Sigmoid colon (tissue), 6 donors: ENCODE measurements at regions not wholly inside any gene's neighbourhood (a gene's known extent, or its start where the extent isn't known, plus 50 kb on each side); places are given as distances from the start of the nearest gene placed in this dataset.

Experiments
- DNase-seq: peaks from one replicate; pipeline ENCODE4 v3.0.0-alpha.2; 2019
- H3K27ac ChIP-seq, 4 donors: fragments of 200-600 bp; sonication (generic); one replicate each; pipeline ENCODE4 v1.5.1; 2016 to 2019; ENCODE audit warnings: mild to moderate bottlenecking in 1 of 4
- H3K27me3 ChIP-seq, 3 donors: fragments of 200-600 bp; sonication (generic); one replicate each; pipeline ENCODE4 v1.5.1; 2019; ENCODE audit warnings: mild to moderate bottlenecking in 1 of 3
- H3K36me3 ChIP-seq, 4 donors: fragments of 200-600 bp; sonication (generic); one replicate each; pipeline ENCODE4 v1.5.1; 2016 to 2019
- H3K4me1 ChIP-seq, 4 donors: fragments of 200-600 bp; sonication (generic); one replicate each; pipeline ENCODE4 v1.5.1; 2017 to 2019
- H3K4me3 ChIP-seq, 4 donors: fragments of 200-600 bp; sonication (generic); one replicate each; pipeline ENCODE4 v1.5.1; 2017 to 2019; ENCODE audit warnings: mild to moderate bottlenecking in 2 of 4, moderate library complexity in 1 of 4
- H3K9me3 ChIP-seq, 4 donors: fragments of 200-600 bp in 3 of 4; sonication (generic) in 3 of 4; one replicate each; pipeline versions ENCODE4 v1.5.1 to v1.6.1; 2013 to 2019
- EP300 ChIP-seq, 4 donors: sonication (generic); formaldehyde crosslinking; IDR thresholded peaks; one replicate each; pipeline ENCODE4 v1.6.1; 2017; ENCODE audit warnings: antibody characterized with exemption in 4 of 4
- POLR2A ChIP-seq, 2 donors: fragments of 450-650 bp; IDR thresholded peaks; one replicate each; pipeline ENCODE4 v1.6.1; 2016; ENCODE audit warnings: antibody characterized with exemption in 2 of 2, mild to moderate bottlenecking in 2 of 2, moderate library complexity in 2 of 2
- POLR2AphosphoS5 ChIP-seq, 4 donors: sonication (generic); formaldehyde crosslinking; IDR thresholded peaks; one replicate each; pipeline ENCODE4 v1.6.1; 2017; ENCODE audit warnings: antibody characterized with exemption in 4 of 4
- WGBS, 2 donors: extraction: QIAGEN DNeasy Blood & Tissue Kit; methylation state at CpG; one replicate each; pipeline ENCODE4 v1.1.7; 2013; 5-methylcytosine and 5-hydroxymethylcytosine counted together
- intact Hi-C: fragments of 100-400 bp; cut with DNase I; formaldehyde crosslinking; loops from one replicate; pipeline ENCODE4 v1.15.1; 2023
- TF ChIP-seq, protein P1 (sequence below), 4 experiments: fragments of 450-650 bp in 3 of 4; fragments of 200-600 bp in 1 of 4; IDR thresholded peaks; one replicate each; pipeline ENCODE4 v1.5.1; 2016 to 2019; ENCODE audit warnings: antibody characterized with exemption in 4 of 4, mild to moderate bottlenecking in 3 of 4, moderate library complexity in 2 of 4
- donor health status: healthy with polysubstance abuse.
- donor health status: healthy.

GRCh38 chr13:106922384-106922783, 354.4 kb upstream of the ARGLU1 start:
- Histone ChIP-seq H3K27me3 (no peaks in the 10 kb centered on the region), H3K27ac (no peak overlapping the region), H3K9me3 (no peaks in the 10 kb centered on the region), H3K36me3 (no peaks in the 10 kb centered on the region), H3K4me1 (peaks cover 0 to 4% (median 1%) of the 10 kb centered on the region in 4 donors), H3K4me3 (no peak overlapping the region)
- TF ChIP-seq POLR2AphosphoS5 (IDR thresholded peaks at IDR 0.05) (no peak), POLR2A (IDR thresholded peaks at IDR 0.05) (no peak), EP300 (IDR thresholded peaks at IDR 0.05) (no peak)
- TF ChIP-seq, protein P1, sequence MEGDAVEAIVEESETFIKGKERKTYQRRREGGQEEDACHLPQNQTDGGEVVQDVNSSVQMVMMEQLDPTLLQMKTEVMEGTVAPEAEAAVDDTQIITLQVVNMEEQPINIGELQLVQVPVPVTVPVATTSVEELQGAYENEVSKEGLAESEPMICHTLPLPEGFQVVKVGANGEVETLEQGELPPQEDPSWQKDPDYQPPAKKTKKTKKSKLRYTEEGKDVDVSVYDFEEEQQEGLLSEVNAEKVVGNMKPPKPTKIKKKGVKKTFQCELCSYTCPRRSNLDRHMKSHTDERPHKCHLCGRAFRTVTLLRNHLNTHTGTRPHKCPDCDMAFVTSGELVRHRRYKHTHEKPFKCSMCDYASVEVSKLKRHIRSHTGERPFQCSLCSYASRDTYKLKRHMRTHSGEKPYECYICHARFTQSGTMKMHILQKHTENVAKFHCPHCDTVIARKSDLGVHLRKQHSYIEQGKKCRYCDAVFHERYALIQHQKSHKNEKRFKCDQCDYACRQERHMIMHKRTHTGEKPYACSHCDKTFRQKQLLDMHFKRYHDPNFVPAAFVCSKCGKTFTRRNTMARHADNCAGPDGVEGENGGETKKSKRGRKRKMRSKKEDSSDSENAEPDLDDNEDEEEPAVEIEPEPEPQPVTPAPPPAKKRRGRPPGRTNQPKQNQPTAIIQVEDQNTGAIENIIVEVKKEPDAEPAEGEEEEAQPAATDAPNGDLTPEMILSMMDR (IDR thresholded peaks at IDR 0.05), result no peak
- DNase-seq, result no peak
- 83 to 91% methylated on average over 6 of the region's 6 CpGs for WGBS, 2 donors
- intact Hi-C loops, result no loop called here

GRCh38 chr13:106919638-106920037, 351.7 kb upstream of the ARGLU1 start:
- no peaks in the 10 kb centered on the region for H3K27me3 ChIP-seq
- TF ChIP-seq EP300 (IDR thresholded peaks at IDR 0.05), result no peak
- TF ChIP-seq POLR2AphosphoS5 (IDR thresholded peaks at IDR 0.05), result no peak
- TF ChIP-seq POLR2A (IDR thresholded peaks at IDR 0.05), result no peak
- TF ChIP-seq, protein P1 (IDR thresholded peaks at IDR 0.05), result no peak
- H3K4me3 ChIP-seq, result no peak overlapping the region
- intact Hi-C loops, result no loop called here
- peak overlapping the region in 2 of 4 donors; percentile 10 to 85 for H3K27ac ChIP-seq
- H3K9me3 ChIP-seq, result no peaks in the 10 kb centered on the region
- DNase-seq, result no peak
- H3K4me1 ChIP-seq, result peaks cover 0 to 8% (median 3%) of the 10 kb centered on the region in 4 donors
- no peaks in the 10 kb centered on the region for H3K36me3 ChIP-seq
- WGBS, 2 donors, result 54 to 79% methylated on average over 13 of the region's 13 CpGs

- WGBS, 2 donors, result 27 to 65% methylated on average over 7 of the region's 7 CpGs
- Histone ChIP-seq H3K27me3 (no peaks in the 10 kb centered on the region), H3K4me3 (no peak overlapping the region), H3K4me1 (peaks cover 0 to 8% (median 3%) of the 10 kb centered on the region in 4 donors), H3K36me3 (no peaks in the 10 kb centered on the region), H3K27ac (peak overlapping the region in 3 of 4 donors; percentile 10 to 85 (median 28)), H3K9me3 (no peaks in the 10 kb centered on the region)
- no peak for TF ChIP-seq EP300 (IDR thresholded peaks at IDR 0.05)
- no peak for TF ChIP-seq POLR2A (IDR thresholded peaks at IDR 0.05)
- DNase-seq, result no peak
- intact Hi-C loops, result no loop called here
Measured at GRCh38 chr13:106919133-106919532, 351.2 kb upstream of the ARGLU1 start.

DNA sequence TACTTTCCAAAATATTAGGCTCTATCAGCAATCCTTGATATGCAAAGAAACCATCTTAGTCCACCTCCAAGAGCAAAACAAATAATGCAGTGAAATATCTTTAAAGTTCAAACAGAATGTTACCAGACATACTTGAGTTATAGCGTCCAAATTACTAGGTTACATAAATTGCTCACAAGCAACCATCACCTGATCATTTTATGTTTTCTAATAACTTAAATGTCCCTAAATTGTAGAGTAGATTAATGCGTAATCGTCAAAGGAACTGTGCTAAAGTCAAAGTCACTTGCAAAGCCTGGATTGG, 350.6 kb upstream of the ARGLU1 start:
- H3K4me3 ChIP-seq, result peak overlapping the region in 1 of 4 donors; percentile 58
- H3K27ac ChIP-seq, result peak overlapping the region in 1 of 4 donors; percentile 85
- DNase-seq, result no peak
- WGBS, 2 donors, result 45 to 65% methylated on average over 3 of the region's 3 CpGs
- H3K9me3 ChIP-seq, result no peaks in the 10 kb centered on the region
- H3K36me3 ChIP-seq, result no peaks in the 10 kb centered on the region
- H3K4me1 ChIP-seq, result peaks cover 0 to 8% (median 3%) of the 10 kb centered on the region in 4 donors
- TF ChIP-seq EP300 (IDR thresholded peaks at IDR 0.05), result no peak
- no peak for TF ChIP-seq POLR2AphosphoS5 (IDR thresholded peaks at IDR 0.05)
- no peak for TF ChIP-seq POLR2A (IDR thresholded peaks at IDR 0.05)
- TF ChIP-seq, protein P1 (IDR thresholded peaks at IDR 0.05), result no peak
- intact Hi-C loops, result no loop called here
- H3K27me3 ChIP-seq, result no peaks in the 10 kb centered on the region

GRCh38 chr13:106917673-106918556, 350.0 kb upstream of the ARGLU1 start:
- Histone ChIP-seq H3K9me3 (no peaks in the 10 kb centered on the region), H3K4me3 (peak overlapping the region; percentile 45 to 67 (median 57)), H3K27ac (peak overlapping the region; percentile 66 to 85 (median 76)), H3K27me3 (no peaks in the 10 kb centered on the region), H3K36me3 (no peaks in the 10 kb centered on the region), H3K4me1 (peaks cover 0 to 8% (median 3%) of the 10 kb centered on the region in 4 donors)
- peak; percentile 78 for DNase-seq
- intact Hi-C loops, result no loop called here
- WGBS, 2 donors, result 0 to 1% methylated on average over 63 of the region's 63 CpGs
- TF ChIP-seq, protein P1 (IDR thresholded peaks at IDR 0.05), result peak; percentile 40 to 94 (median 72)
- TF ChIP-seq POLR2AphosphoS5 (IDR thresholded peaks at IDR 0.05) (peak in 1 of 4 donors; percentile 17), EP300 (IDR thresholded peaks at IDR 0.05) (no peak), POLR2A (IDR thresholded peaks at IDR 0.05) (no peak)
